GM10248 (cell line): ENCODE measurements at regions not wholly inside any gene's neighbourhood (a gene's known extent, or its start where the extent isn't known, plus 50 kb on each side); places are given as distances from the start of the nearest gene placed in this dataset.

ENCODE experiments used
- CTCF ChIA-PET: fragments of 300-600 bp; sonication (Branson Sonifier 250); formaldehyde crosslinking; extraction: SDS; loops from one replicate; lab custom pipeline; 2021; ENCODE audit warnings: antibody characterized with exemption; lab: Yijun Ruan, JAX
- POLR2A ChIA-PET: fragments of 350-650 bp; sonication (Branson Sonifier 250); formaldehyde crosslinking; extraction: SDS; loops from one replicate; lab custom pipeline; 2020; ENCODE audit warnings: antibody characterized with exemption; lab: Yijun Ruan, JAX
- DNase-seq: peaks from one replicate; pipeline ENCODE4 v3.0.0; 2012; ENCODE audit errors: extremely low spot score
- TF ChIP-seq, protein P1 (sequence below): IDR thresholded peaks from 2 replicates; pipeline ENCODE4 v1.5.1; 2012; ENCODE audit warnings: mild to moderate bottlenecking, low read depth; ENCODE audit errors: extremely low read depth, missing control alignments, control extremely low read depth

DNA sequence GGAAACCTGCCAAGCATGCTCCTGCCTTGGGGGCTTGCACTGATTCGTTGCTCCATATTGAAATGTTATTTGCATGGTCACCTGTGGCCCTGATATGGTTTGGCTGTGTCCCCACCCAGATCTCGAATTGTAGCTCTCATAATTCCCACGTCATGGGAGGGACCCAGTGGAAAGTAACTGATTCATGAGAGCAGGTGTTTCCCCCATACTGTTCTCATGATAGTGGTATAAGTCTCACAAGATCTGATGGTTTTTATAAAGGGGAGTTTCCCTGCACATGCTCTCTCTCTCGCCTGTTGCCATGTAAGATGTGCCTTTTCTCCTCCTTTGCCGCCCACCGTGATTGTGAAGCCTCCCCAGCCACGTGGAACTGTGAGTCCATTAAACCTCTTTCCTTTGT is 402.4 kb downstream of the ETS1 start:
- CTCF ChIA-PET = no interaction called here
- TF ChIP-seq, protein P1, sequence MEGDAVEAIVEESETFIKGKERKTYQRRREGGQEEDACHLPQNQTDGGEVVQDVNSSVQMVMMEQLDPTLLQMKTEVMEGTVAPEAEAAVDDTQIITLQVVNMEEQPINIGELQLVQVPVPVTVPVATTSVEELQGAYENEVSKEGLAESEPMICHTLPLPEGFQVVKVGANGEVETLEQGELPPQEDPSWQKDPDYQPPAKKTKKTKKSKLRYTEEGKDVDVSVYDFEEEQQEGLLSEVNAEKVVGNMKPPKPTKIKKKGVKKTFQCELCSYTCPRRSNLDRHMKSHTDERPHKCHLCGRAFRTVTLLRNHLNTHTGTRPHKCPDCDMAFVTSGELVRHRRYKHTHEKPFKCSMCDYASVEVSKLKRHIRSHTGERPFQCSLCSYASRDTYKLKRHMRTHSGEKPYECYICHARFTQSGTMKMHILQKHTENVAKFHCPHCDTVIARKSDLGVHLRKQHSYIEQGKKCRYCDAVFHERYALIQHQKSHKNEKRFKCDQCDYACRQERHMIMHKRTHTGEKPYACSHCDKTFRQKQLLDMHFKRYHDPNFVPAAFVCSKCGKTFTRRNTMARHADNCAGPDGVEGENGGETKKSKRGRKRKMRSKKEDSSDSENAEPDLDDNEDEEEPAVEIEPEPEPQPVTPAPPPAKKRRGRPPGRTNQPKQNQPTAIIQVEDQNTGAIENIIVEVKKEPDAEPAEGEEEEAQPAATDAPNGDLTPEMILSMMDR = no peak
- DNase-seq = no peak
- POLR2A ChIA-PET = no interaction called here

DNA sequence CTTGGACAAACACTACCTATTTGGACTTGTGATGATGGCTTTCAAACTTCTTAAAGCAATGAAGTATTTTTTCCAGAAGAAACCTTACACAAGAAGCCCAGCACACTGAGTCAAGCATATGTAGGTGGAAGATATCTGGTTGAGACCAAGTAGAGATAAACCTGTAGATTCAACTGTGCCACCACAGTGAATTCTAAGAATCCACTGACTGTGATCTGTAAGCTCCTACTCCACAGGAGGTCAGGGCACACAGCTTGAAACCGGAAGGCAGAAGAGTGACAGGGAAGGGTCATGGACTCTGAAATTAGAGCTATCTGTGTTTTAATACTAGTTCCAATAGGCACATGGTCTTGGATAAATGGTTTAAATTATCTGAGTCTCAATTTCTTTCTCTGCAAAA is 404.5 kb downstream of the ETS1 start:
- ChIA-PET CTCF (interaction anchor here (0.9 to 1.6 kb wide), 6 partner anchors 11 to 648 kb away, joined by 3 to 6 read pairs (median 4); no protein-coding TSS in a partner anchor), POLR2A (no interaction called here)
- TF ChIP-seq, protein P1 = no peak
- DNase-seq = no peak

DNA sequence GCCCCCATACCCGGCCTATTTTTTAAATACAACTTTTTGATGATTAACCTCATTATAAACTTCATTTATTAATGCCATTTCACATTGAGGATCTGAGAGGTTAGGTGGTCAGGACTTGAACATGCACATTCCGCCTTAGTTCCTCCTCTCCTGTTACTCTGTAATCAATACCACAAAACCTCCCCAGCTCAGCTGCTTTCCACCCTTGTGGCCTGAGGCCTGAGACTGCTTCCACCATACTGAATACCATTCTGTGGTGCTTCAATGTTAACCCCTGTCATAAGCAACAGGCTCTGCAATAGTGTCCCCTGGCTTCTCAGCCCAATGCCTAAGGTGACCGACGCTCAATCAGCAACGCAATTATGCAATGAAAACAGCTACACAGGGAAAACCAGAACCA is 405.4 kb downstream of the ETS1 start:
- CTCF ChIA-PET = interaction anchor here (1.0 to 1.6 kb wide), 6 partner anchors 9 to 649 kb away, joined by 3 to 6 read pairs (median 4); no protein-coding TSS in a partner anchor
- POLR2A ChIA-PET = no interaction called here
- no peak for DNase-seq
- TF ChIP-seq, protein P1 = no peak

DNA sequence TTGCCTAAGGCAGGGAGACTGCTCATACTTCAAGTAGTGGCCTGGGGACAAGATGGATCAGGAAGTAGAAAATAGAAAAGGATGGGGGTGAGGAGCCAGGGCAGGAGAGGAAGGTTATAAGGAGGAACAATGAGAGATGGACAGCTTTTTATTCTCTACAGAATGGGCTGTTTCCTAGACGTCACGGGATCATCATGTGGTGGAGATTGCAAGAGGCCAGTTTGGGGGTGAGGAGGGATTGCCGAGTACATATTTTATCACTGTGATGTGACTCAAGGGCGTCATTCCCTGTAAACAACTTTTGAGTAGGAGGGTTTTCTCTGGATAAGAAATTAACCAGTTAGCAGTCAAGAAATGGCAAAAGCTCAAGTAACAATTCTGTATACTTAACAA is 406.3 kb downstream of the ETS1 start:
- TF ChIP-seq, protein P1 = no peak
- no peak for DNase-seq
- CTCF ChIA-PET = interaction anchor here (1.1 to 2.9 kb wide), 3 partner anchors 9 to 23 kb away, joined by 3 to 10 read pairs (median 3); no protein-coding TSS in a partner anchor
- POLR2A ChIA-PET = no interaction called here

DNA sequence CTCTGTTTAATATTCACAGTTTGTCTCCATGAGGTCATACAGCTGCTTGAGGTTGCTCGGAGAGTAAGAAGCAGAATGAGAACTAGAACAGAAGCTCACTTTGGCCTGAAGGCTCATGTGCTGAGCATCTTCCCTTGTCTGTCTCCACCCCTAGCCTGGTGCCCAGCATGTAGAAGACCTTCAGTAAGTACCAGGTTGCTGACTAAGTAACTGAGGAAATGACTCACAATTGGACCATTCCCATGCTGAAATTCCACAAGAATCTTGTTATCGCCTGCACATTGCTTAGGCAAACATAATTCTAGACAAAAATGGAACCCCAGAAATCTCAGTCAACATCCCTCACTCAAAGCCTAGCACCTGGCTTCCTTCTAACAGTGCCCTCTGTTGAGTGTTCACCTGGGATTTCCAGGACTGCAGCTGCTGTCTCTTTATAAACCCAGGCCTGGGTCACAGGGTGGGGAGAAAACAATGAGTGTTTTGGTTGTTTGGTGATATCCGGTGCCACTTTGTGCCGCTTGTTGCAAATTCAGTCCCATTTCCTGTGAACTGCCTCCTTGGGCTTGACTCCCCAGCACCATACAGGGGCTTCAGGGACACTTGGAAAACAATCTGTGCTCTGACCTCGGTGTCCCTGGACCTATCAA is 406.8 kb downstream of the ETS1 start:
- no peak for DNase-seq
- TF ChIP-seq, protein P1 = no peak
- ChIA-PET CTCF (interaction anchor here (1.1 to 2.9 kb wide), 5 partner anchors 9 to 650 kb away, joined by 3 to 10 read pairs (median 4); no protein-coding TSS in a partner anchor), POLR2A (no interaction called here)

DNA sequence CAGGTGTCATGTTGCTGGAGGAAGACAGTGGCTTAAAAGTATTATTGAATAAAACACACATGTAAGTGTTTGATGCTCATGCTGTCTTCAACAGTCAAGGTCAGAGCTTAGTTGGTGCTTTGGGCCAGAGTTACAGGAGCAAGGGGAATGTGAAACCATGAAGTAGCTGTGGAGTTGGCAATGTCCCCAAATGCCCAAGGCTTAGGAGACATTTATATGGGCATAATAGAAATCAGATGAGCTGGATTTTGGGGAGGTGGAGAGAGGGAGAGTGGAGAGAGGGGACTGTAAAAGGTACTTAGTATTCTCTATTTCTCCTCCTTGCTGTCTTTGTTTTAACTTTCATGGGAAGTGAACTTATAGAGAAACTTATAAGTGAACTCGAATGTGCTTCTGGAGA is 407.8 kb downstream of the ETS1 start:
- ChIA-PET POLR2A (no interaction called here), CTCF (interaction anchor here (1.2 to 2.9 kb wide), 8 partner anchors 9 to 777 kb away, joined by 3 to 10 read pairs (median 4); no protein-coding TSS in a partner anchor)
- no peak for DNase-seq
- TF ChIP-seq, protein P1 = no peak
